CD8-positive, alpha-beta memory T cell (primary cell): ENCODE measurements at regions not wholly inside any gene's neighbourhood (a gene's known extent, or its start where the extent isn't known, plus 50 kb on each side); places are given as distances from the start of the nearest gene placed in this dataset.

Source experiments
- CTCF ChIA-PET: fragments of 350-600 bp; sonication (Branson Sonifier 250); formaldehyde crosslinking; loops from one replicate; lab custom pipeline; 2021; ENCODE audit warnings: antibody characterized with exemption; lab: Charles Lee
- POLR2A ChIA-PET: fragments of 350-600 bp; sonication (Branson Sonifier 250); formaldehyde crosslinking; loops from one replicate; lab custom pipeline; 2021; ENCODE audit warnings: antibody characterized with exemption; lab: Charles Lee
- DNase-seq, 5 donors: peaks; one replicate each; pipeline versions ENCODE4 v3.0.0 to v3.0.0-alpha.2; 2020 to 2022; ENCODE audit warnings: mixed read lengths in 1 of 5
- H3K27ac ChIP-seq: one replicate; pipeline ENCODE4 v1.7.0; 2013; ENCODE audit warnings: low read depth, mild to moderate bottlenecking, low read length, moderate library complexity
- H3K27me3 ChIP-seq: 2 replicates; pipeline ENCODE4 v1.7.0; 2013; ENCODE audit warnings: low read length, mild to moderate bottlenecking; ENCODE audit not compliant: insufficient read depth, poor library complexity, severe bottlenecking
- H3K36me3 ChIP-seq: 2 replicates; pipeline ENCODE4 v1.7.0; 2013; ENCODE audit warnings: mild to moderate bottlenecking, low read length, moderate library complexity; ENCODE audit not compliant: insufficient read depth
- H3K4me1 ChIP-seq: 2 replicates; pipeline ENCODE4 v1.7.0; 2013; ENCODE audit warnings: mild to moderate bottlenecking, low read length, moderate library complexity; ENCODE audit not compliant: insufficient read depth
- H3K4me3 ChIP-seq: 2 replicates; pipeline ENCODE4 v1.7.0; 2013; ENCODE audit warnings: mild to moderate bottlenecking, low read length
- H3K9me3 ChIP-seq: 2 replicates; pipeline ENCODE4 v1.7.0; 2013; ENCODE audit warnings: mild to moderate bottlenecking, low read length
- H3K27ac Mint-ChIP-seq, 8 donors: one replicate each; pipeline ENCODE4 v1.8.0; 2020 to 2021; ENCODE audit warnings: mixed read lengths in 8 of 8, mild to moderate bottlenecking in 6 of 8, inconsistent platforms in 3 of 8, moderate library complexity in 3 of 8
- H3K27me3 Mint-ChIP-seq, 2 donors: one replicate each; pipeline ENCODE4 v1.8.0; 2020 to 2021; ENCODE audit warnings: mixed read lengths in 2 of 2, mild to moderate bottlenecking in 1 of 2, moderate library complexity in 1 of 2
- H3K36me3 Mint-ChIP-seq, 3 donors: one replicate each; pipeline ENCODE4 v1.8.0; 2020 to 2021; ENCODE audit warnings: mixed read lengths in 3 of 3, inconsistent platforms in 1 of 3, mild to moderate bottlenecking in 1 of 3
- H3K4me1 Mint-ChIP-seq, 3 donors: one replicate each; pipeline ENCODE4 v1.8.0; 2020 to 2021; ENCODE audit warnings: mixed read lengths in 3 of 3, inconsistent platforms in 1 of 3, mild to moderate bottlenecking in 1 of 3
- H3K4me3 Mint-ChIP-seq, 7 donors: one replicate each; pipeline ENCODE4 v1.8.0; 2020 to 2021; ENCODE audit warnings: mixed read lengths in 7 of 7, mild to moderate bottlenecking in 6 of 7, moderate library complexity in 4 of 7, inconsistent platforms in 2 of 7
- H3K9me3 Mint-ChIP-seq, 5 donors: one replicate each; pipeline ENCODE4 v1.8.0; 2020 to 2022; ENCODE audit warnings: mixed read lengths in 5 of 5, mild to moderate bottlenecking in 3 of 5, moderate library complexity in 2 of 5, inconsistent platforms in 1 of 5

DNA sequence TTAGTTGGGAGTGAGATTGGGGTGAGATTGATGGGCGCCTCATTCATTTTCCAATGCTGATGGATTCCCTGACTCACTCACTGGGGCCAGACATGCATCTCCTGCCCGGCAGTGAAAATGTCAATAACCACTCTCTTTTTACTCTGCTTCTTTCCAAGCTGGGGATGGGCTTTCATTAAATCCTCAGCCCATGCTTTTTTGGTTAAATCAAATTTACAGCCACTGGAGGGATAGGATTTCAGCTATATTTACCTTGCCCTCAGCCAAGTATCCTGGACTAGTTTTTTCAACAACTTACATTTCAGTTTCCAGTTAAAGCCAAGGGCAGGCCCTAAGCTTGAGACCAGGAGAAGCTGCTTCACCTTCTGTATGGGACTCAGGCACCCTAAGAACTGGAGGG, 162.8 kb downstream of the TSN start:
- peaks cover 2 to 9% of the 10 kb centered on the region in 2 donors for H3K27me3 Mint-ChIP-seq
- H3K4me1 ChIP-seq: no peaks in the 10 kb centered on the region
- no peak overlapping the region for H3K27ac ChIP-seq
- H3K4me3 ChIP-seq: no peak overlapping the region
- no peak overlapping the region for H3K4me3 Mint-ChIP-seq
- H3K9me3 ChIP-seq: no peaks in the 10 kb centered on the region
- no peaks in the 10 kb centered on the region for H3K36me3 Mint-ChIP-seq
- no peaks in the 10 kb centered on the region for H3K4me1 Mint-ChIP-seq
- peaks cover 0 to 5% (median 0%) of the 10 kb centered on the region in 5 donors for H3K9me3 Mint-ChIP-seq
- H3K27me3 ChIP-seq: no peaks in the 10 kb centered on the region
- no peaks in the 10 kb centered on the region for H3K36me3 ChIP-seq
- no peak overlapping the region for H3K27ac Mint-ChIP-seq
- ChIA-PET CTCF (no interaction called here), POLR2A (no interaction called here)
- no peak for DNase-seq

DNA sequence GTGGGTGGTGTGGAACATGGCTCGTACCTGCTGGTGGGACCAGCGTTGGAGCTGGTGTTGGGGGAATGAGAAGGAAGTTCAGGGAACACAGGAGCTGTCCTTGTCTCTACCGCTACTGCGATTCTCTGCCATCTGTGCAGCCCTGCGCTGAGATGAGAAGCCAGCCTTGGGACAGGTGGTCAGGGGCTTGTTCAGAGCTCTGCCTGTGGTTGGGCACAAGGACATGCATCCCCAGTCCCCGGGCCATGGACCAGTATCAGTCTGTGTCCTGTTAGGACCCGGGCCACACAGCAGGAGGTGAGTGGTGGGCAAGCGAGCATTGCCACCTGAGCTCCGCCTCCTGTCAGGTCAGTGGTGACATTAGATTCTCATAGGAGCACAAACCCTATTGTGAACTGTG, 164.4 kb downstream of the TSN start:
- Histone ChIP-seq H3K9me3 (no peaks in the 10 kb centered on the region), H3K27ac (no peak overlapping the region), H3K4me1 (no peaks in the 10 kb centered on the region), H3K4me3 (no peak overlapping the region), H3K36me3 (no peaks in the 10 kb centered on the region), H3K27me3 (no peaks in the 10 kb centered on the region)
- Mint-ChIP-seq H3K4me3 (no peak overlapping the region), H3K27ac (no peak overlapping the region), H3K4me1 (no peaks in the 10 kb centered on the region), H3K9me3 (peaks cover 0 to 7% (median 2%) of the 10 kb centered on the region in 5 donors), H3K36me3 (no peaks in the 10 kb centered on the region), H3K27me3 (peaks cover 2 to 9% of the 10 kb centered on the region in 2 donors)
- no peak for DNase-seq
- CTCF ChIA-PET: no interaction called here
- POLR2A ChIA-PET: no interaction called here

DNA sequence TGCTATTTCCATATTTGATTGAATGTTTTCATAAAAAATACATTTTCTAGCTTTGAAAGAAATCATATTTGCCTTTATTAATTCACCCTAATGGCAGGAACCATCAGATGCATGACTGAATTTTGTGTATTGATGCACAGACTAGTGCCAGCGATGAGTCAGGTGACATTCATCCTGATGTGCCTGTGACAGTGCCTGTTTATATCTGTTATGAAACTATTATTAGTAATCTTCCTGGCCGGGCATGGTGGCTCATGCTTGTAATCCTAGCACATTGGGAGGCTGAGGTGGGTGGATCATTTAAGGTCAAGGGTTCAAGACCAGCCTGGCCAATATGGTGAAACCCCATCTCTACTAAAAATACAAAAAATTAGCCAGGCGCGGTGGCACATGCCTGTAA, 170.0 kb downstream of the TSN start:
- no peaks in the 10 kb centered on the region for H3K4me1 ChIP-seq
- H3K9me3 ChIP-seq: no peaks in the 10 kb centered on the region
- H3K27me3 Mint-ChIP-seq: peaks cover 7 to 10% of the 10 kb centered on the region in 2 donors
- no peaks in the 10 kb centered on the region for H3K4me1 Mint-ChIP-seq
- no peak for DNase-seq
- no peaks in the 10 kb centered on the region for H3K27me3 ChIP-seq
- no peak overlapping the region for H3K27ac Mint-ChIP-seq
- no peak overlapping the region for H3K4me3 ChIP-seq
- POLR2A ChIA-PET: no interaction called here
- peaks cover 0 to 5% (median 2%) of the 10 kb centered on the region in 5 donors for H3K9me3 Mint-ChIP-seq
- H3K36me3 ChIP-seq: no peaks in the 10 kb centered on the region
- H3K36me3 Mint-ChIP-seq: no peaks in the 10 kb centered on the region
- H3K27ac ChIP-seq: no peak overlapping the region
- no peak overlapping the region for H3K4me3 Mint-ChIP-seq
- CTCF ChIA-PET: no interaction called here

DNA sequence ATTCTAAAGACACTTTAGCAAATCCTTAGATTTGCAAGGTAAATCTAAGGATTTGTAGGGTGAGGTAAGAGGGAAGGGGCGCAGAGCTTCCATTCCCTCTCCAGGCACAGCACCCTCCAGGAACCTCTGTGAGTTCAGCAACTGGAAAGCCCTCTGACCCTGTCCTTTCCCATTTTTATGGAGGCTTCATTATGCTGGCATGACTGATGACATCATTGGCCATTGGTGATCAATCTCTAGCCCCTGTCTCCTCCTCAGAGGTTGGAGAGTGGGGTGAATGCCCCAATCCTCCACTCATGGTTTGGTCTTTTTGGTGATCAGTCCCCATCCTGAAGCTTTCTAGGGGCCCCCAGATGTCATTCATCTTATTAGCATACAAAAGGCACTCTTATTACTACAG, 187.8 kb downstream of the TSN start:
- H3K9me3 Mint-ChIP-seq: peaks cover 0 to 2% (median 0%) of the 10 kb centered on the region in 5 donors
- Histone ChIP-seq H3K4me3 (no peak overlapping the region), H3K27ac (no peak overlapping the region), H3K9me3 (no peaks in the 10 kb centered on the region), H3K36me3 (no peaks in the 10 kb centered on the region), H3K27me3 (no peaks in the 10 kb centered on the region), H3K4me1 (no peaks in the 10 kb centered on the region)
- ChIA-PET POLR2A (no interaction called here), CTCF (no interaction called here)
- no peak for DNase-seq
- no peaks in the 10 kb centered on the region for H3K4me1 Mint-ChIP-seq
- no peak overlapping the region for H3K27ac Mint-ChIP-seq
- H3K27me3 Mint-ChIP-seq: peaks cover 8% of the 10 kb centered on the region in 2 donors
- no peaks in the 10 kb centered on the region for H3K36me3 Mint-ChIP-seq
- no peak overlapping the region for H3K4me3 Mint-ChIP-seq

- Histone ChIP-seq H3K36me3 (no peaks in the 10 kb centered on the region), H3K27me3 (no peaks in the 10 kb centered on the region), H3K27ac (no peak overlapping the region), H3K9me3 (no peaks in the 10 kb centered on the region), H3K4me3 (no peak overlapping the region), H3K4me1 (no peaks in the 10 kb centered on the region)
- ChIA-PET CTCF (no interaction called here), POLR2A (no interaction called here)
- Mint-ChIP-seq H3K4me1 (no peaks in the 10 kb centered on the region), H3K36me3 (no peaks in the 10 kb centered on the region), H3K4me3 (no peak overlapping the region), H3K27ac (no peak overlapping the region), H3K27me3 (peaks cover 10 to 11% of the 10 kb centered on the region in 2 donors), H3K9me3 (peaks cover 0 to 2% (median 0%) of the 10 kb centered on the region in 5 donors)
- DNase-seq: no peak
Measured at GRCh38 chr2:121944072-121944831, 188.8 kb downstream of the TSN start.

DNA sequence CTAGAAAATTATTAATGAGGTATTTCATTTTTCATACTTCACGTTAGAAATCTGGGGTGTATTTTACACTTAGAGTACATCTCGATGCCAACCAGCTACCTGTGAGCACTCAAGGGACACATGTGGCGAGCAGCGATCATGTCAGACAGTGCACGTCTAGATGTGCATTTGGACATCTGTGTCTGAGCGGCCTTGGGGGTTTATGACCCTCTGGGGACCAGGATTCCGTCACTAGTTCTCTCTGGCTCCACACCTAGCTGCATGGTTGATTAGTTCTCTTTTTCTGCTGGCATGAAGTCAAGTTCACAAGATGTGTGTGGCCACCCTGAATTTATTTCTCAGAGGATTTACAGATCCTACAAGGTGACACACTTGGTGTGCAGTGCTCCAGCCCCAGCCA, 192.2 kb downstream of the TSN start:
- Mint-ChIP-seq H3K27me3 (peaks cover 4 to 26% of the 10 kb centered on the region in 2 donors), H3K4me3 (no peak overlapping the region), H3K4me1 (no peaks in the 10 kb centered on the region), H3K9me3 (no peaks in the 10 kb centered on the region), H3K27ac (no peak overlapping the region), H3K36me3 (no peaks in the 10 kb centered on the region)
- Histone ChIP-seq H3K36me3 (no peaks in the 10 kb centered on the region), H3K9me3 (no peaks in the 10 kb centered on the region), H3K27ac (no peak overlapping the region), H3K4me1 (no peaks in the 10 kb centered on the region), H3K27me3 (no peaks in the 10 kb centered on the region), H3K4me3 (no peak overlapping the region)
- ChIA-PET POLR2A (no interaction called here), CTCF (interaction anchor here (1.6 kb wide), 1 partner anchor 9 kb away, joined by 5 read pairs; no protein-coding TSS in a partner anchor)
- no peak for DNase-seq

DNA sequence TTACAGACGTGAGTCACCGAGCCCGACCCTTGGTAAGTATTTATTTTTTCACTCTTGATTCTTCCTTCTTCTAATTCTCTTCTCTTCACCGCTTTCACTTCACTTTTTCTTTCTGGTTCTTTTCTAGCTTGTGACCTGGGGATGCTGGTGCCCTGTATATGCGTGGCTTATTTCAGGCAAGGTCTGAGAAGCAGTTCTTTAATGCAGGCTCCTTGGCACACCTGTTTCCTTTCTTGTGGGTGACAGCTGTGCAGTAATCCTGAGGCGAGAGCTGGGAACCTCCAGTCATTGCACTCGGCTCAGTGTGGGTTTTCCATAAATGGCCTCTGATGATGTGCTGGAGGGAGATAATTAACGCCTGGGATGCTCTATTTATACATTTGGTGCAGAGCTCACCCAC, 193.8 kb downstream of the TSN start:
- Histone ChIP-seq H3K9me3 (no peaks in the 10 kb centered on the region), H3K27me3 (no peaks in the 10 kb centered on the region), H3K36me3 (no peaks in the 10 kb centered on the region), H3K27ac (no peak overlapping the region), H3K4me1 (no peaks in the 10 kb centered on the region), H3K4me3 (no peak overlapping the region)
- Mint-ChIP-seq H3K4me3 (no peak overlapping the region), H3K27me3 (peaks cover 2 to 26% of the 10 kb centered on the region in 2 donors), H3K27ac (no peak overlapping the region), H3K4me1 (no peaks in the 10 kb centered on the region), H3K36me3 (no peaks in the 10 kb centered on the region), H3K9me3 (no peaks in the 10 kb centered on the region)
- ChIA-PET CTCF (interaction anchor here (0.6 kb wide), 1 partner anchor 10 kb away, joined by 3 read pairs; no protein-coding TSS in a partner anchor), POLR2A (no interaction called here)
- no peak for DNase-seq

GRCh38 chr2:121955426-121955825, 200.0 kb downstream of the TSN start:
- Histone ChIP-seq H3K4me3 (no peak overlapping the region), H3K27ac (no peak overlapping the region), H3K9me3 (no peaks in the 10 kb centered on the region), H3K36me3 (no peaks in the 10 kb centered on the region), H3K27me3 (no peaks in the 10 kb centered on the region), H3K4me1 (no peaks in the 10 kb centered on the region)
- Mint-ChIP-seq H3K4me3 (no peak overlapping the region), H3K27ac (no peak overlapping the region), H3K4me1 (no peaks in the 10 kb centered on the region), H3K9me3 (no peaks in the 10 kb centered on the region), H3K27me3 (peaks cover 4 to 20% of the 10 kb centered on the region in 2 donors), H3K36me3 (no peaks in the 10 kb centered on the region)
- CTCF ChIA-PET: no interaction called here
- POLR2A ChIA-PET: no interaction called here
- DNase-seq: no peak
